IMR-90 (cell line): ENCODE measurements at regions not wholly inside any gene's neighbourhood (a gene's known extent, or its start where the extent isn't known, plus 50 kb on each side); places are given as distances from the start of the nearest gene placed in this dataset.

Source experiments
- MXI1 ChIP-seq: IDR thresholded peaks from 2 replicates; pipeline ENCODE4 v1.6.1; 2012; ENCODE audit warnings: low read depth, mild to moderate bottlenecking, low read length, moderate library complexity, borderline replicate concordance
- POLR2A ChIP-seq: IDR thresholded peaks from 2 replicates; pipeline ENCODE4 v1.6.1; 2012; ENCODE audit warnings: mild to moderate bottlenecking, low read depth, low read length
- TF ChIP-seq, protein P1 (sequence below): conservative IDR thresholded peaks from 2 replicates; pipeline ENCODE4 v1.5.1; 2012; ENCODE audit warnings: mild to moderate bottlenecking, low read depth, low read length, improper control_type of control experiment
- TF ChIP-seq, protein P2 (sequence below): fragments of 150-350 bp; IDR thresholded peaks from 2 replicates; pipeline ENCODE4 v1.6.1; 2017; ENCODE audit warnings: mild to moderate bottlenecking, antibody characterized with exemption, low read length, low read depth

DNA sequence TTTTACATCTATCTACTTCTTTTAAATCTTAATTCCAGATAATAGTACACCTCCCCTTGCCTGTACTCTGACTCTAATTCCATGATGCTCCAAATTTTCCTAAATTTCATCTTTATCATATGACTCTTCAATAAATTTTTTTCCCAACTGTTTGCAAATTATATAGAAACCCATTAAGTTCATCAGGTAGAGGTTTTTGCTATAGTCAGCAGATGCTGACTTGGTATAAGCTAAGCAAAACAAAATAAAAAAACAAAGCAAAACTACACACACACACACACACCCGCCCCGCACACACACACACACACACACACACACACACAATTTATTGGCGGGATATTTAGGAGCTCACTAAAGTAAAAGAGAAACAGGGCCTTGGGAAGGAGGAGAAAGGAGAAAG is 1047.8 kb upstream of the FAM98A start:
- TF ChIP-seq, protein P1, sequence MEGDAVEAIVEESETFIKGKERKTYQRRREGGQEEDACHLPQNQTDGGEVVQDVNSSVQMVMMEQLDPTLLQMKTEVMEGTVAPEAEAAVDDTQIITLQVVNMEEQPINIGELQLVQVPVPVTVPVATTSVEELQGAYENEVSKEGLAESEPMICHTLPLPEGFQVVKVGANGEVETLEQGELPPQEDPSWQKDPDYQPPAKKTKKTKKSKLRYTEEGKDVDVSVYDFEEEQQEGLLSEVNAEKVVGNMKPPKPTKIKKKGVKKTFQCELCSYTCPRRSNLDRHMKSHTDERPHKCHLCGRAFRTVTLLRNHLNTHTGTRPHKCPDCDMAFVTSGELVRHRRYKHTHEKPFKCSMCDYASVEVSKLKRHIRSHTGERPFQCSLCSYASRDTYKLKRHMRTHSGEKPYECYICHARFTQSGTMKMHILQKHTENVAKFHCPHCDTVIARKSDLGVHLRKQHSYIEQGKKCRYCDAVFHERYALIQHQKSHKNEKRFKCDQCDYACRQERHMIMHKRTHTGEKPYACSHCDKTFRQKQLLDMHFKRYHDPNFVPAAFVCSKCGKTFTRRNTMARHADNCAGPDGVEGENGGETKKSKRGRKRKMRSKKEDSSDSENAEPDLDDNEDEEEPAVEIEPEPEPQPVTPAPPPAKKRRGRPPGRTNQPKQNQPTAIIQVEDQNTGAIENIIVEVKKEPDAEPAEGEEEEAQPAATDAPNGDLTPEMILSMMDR, result no peak
- TF ChIP-seq POLR2A, result no peak
- TF ChIP-seq, protein P2, sequence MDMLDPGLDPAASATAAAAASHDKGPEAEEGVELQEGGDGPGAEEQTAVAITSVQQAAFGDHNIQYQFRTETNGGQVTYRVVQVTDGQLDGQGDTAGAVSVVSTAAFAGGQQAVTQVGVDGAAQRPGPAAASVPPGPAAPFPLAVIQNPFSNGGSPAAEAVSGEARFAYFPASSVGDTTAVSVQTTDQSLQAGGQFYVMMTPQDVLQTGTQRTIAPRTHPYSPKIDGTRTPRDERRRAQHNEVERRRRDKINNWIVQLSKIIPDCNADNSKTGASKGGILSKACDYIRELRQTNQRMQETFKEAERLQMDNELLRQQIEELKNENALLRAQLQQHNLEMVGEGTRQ, result no peak
- no peak for TF ChIP-seq MXI1
